Liver (tissue), 8 donors: ENCODE measurements at regions not wholly inside any gene's neighbourhood (a gene's known extent, or its start where the extent isn't known, plus 50 kb on each side); places are given as distances from the start of the nearest gene placed in this dataset.

Source experiments
- DNase-seq: peaks from one replicate; pipeline ENCODE4 v3.0.0-alpha.2; 2017; ENCODE audit warnings: low spot score
- H3K27ac ChIP-seq, 2 donors: one replicate each; pipeline ENCODE4 v1.7.0; 2013; ENCODE audit warnings: inconsistent platforms in 2 of 2, low read length in 2 of 2, control low read depth in 1 of 2, low read depth in 1 of 2, mild to moderate bottlenecking in 1 of 2
- H3K27me3 ChIP-seq, 4 donors: one replicate each; pipeline versions ENCODE4 v1.6.1 to v1.7.0; 2013; ENCODE audit warnings: low read length in 3 of 4, inconsistent platforms in 1 of 4, mild to moderate bottlenecking in 1 of 4, moderate library complexity in 1 of 4; ENCODE audit not compliant: control insufficient read depth in 4 of 4, insufficient read depth in 4 of 4
- H3K36me3 ChIP-seq, 4 donors: one replicate each; pipeline versions ENCODE4 v1.6.1 to v1.7.0; 2013; ENCODE audit warnings: low read length in 3 of 4, mild to moderate bottlenecking in 3 of 4, low read depth in 1 of 4, moderate library complexity in 1 of 4; ENCODE audit not compliant: control insufficient read depth in 4 of 4, insufficient read depth in 3 of 4
- H3K4me1 ChIP-seq, 4 donors: one replicate each; pipeline versions ENCODE4 v1.6.1 to v1.7.0; 2013; ENCODE audit warnings: low read length in 3 of 4, mild to moderate bottlenecking in 3 of 4, moderate library complexity in 1 of 4; ENCODE audit not compliant: control insufficient read depth in 4 of 4, insufficient read depth in 4 of 4
- H3K4me3 ChIP-seq, 3 donors: one replicate each; pipeline versions ENCODE4 v1.6.1 to v1.7.0; 2013; ENCODE audit warnings: low read length in 3 of 3, control low read depth in 1 of 3, low read depth in 1 of 3, mild to moderate bottlenecking in 1 of 3
- H3K9ac ChIP-seq, 2 donors: one replicate each; pipeline ENCODE4 v1.7.0; 2013; ENCODE audit warnings: low read length in 2 of 2, mild to moderate bottlenecking in 2 of 2, moderate library complexity in 2 of 2, control low read depth in 1 of 2, low read depth in 1 of 2
- H3K9me3 ChIP-seq, 4 donors: one replicate each; pipeline versions ENCODE4 v1.6.1 to v1.7.0; 2013; ENCODE audit warnings: low read length in 3 of 4; ENCODE audit not compliant: control insufficient read depth in 4 of 4
- EGR1 ChIP-seq, 2 donors: IDR thresholded peaks; 2 replicates each; pipeline ENCODE4 v1.6.1; 2016 to 2018; ENCODE audit warnings: antibody characterized with exemption in 2 of 2, low read depth in 2 of 2
- FOXA1 ChIP-seq: IDR thresholded peaks from 2 replicates; pipeline ENCODE4 v1.6.1; 2016; ENCODE audit warnings: antibody characterized with exemption
- FOXA2 ChIP-seq: IDR thresholded peaks from 2 replicates; pipeline ENCODE4 v1.6.1; 2016; ENCODE audit warnings: antibody characterized with exemption
- GABPA ChIP-seq, 2 donors: IDR thresholded peaks in 1 of 2; conservative IDR thresholded peaks in 1 of 2; 2 replicates each; pipeline ENCODE4 v1.6.1; 2016; ENCODE audit warnings: antibody characterized with exemption in 2 of 2, mild to moderate bottlenecking in 1 of 2, moderate library complexity in 1 of 2
- HNF4A ChIP-seq, 2 donors: conservative IDR thresholded peaks; 2 replicates each; pipeline ENCODE4 v1.6.1; 2016; ENCODE audit warnings: antibody characterized with exemption in 2 of 2, mild to moderate bottlenecking in 2 of 2
- HNF4G ChIP-seq: IDR thresholded peaks from 2 replicates; pipeline ENCODE4 v1.6.1; 2016; ENCODE audit warnings: antibody characterized with exemption
- JUND ChIP-seq, 2 donors: IDR thresholded peaks; 2 replicates each; pipeline ENCODE4 v1.6.1; 2016; ENCODE audit warnings: antibody characterized with exemption in 2 of 2
- NR2F2 ChIP-seq: IDR thresholded peaks from 2 replicates; pipeline ENCODE4 v1.6.1; 2016; ENCODE audit warnings: antibody characterized with exemption
- RAD21 ChIP-seq, 2 donors: IDR thresholded peaks; 2 replicates each; pipeline ENCODE4 v1.6.1; 2016; ENCODE audit warnings: antibody characterized with exemption in 2 of 2, mild to moderate bottlenecking in 2 of 2
- RXRA ChIP-seq, 2 donors: IDR thresholded peaks; 2 replicates each; pipeline ENCODE4 v1.6.1; 2017 to 2018; ENCODE audit warnings: antibody characterized with exemption in 2 of 2, mild to moderate bottlenecking in 1 of 2
- SP1 ChIP-seq: IDR thresholded peaks from 2 replicates; pipeline ENCODE4 v1.6.1; 2018; ENCODE audit warnings: antibody characterized with exemption, mild to moderate bottlenecking
- TAF1 ChIP-seq: conservative IDR thresholded peaks from 2 replicates; pipeline ENCODE4 v1.6.1; 2016; ENCODE audit warnings: antibody characterized with exemption, mild to moderate bottlenecking
- YY1 ChIP-seq: IDR thresholded peaks from 2 replicates; pipeline ENCODE4 v1.6.1; 2016; ENCODE audit warnings: antibody characterized with exemption, mild to moderate bottlenecking
- WGBS: extraction: QIAGEN DNeasy Blood & Tissue Kit; methylation state at CpG from one replicate; pipeline ENCODE4 v1.1.7; 2013; 5-methylcytosine and 5-hydroxymethylcytosine counted together
- TF ChIP-seq, protein P1 (sequence below): IDR thresholded peaks from 2 replicates; pipeline ENCODE4 v1.6.1; 2016; ENCODE audit warnings: antibody characterized with exemption
- TF ChIP-seq, protein P2 (sequence below): IDR thresholded peaks from 2 replicates; pipeline ENCODE4 v1.6.1; 2016; ENCODE audit warnings: antibody characterized with exemption, mild to moderate bottlenecking
- TF ChIP-seq, protein P3 (sequence below): IDR thresholded peaks from 2 replicates; pipeline ENCODE4 v1.6.1; 2016; ENCODE audit warnings: antibody characterized with exemption
- TF ChIP-seq, protein P4 (sequence below): IDR thresholded peaks from 2 replicates; pipeline ENCODE4 v1.6.1; 2016; ENCODE audit warnings: antibody characterized with exemption
- TF ChIP-seq, protein P5 (sequence below): fragments of 150-350 bp; IDR thresholded peaks from 2 replicates; pipeline ENCODE4 v1.5.1; 2017; ENCODE audit warnings: improper control_type of control experiment, low read depth, low read length; ENCODE audit not compliant: missing input control
- donor health status: healthy.
- donor health status: healthy.
- donor health status: healthy.
- donor health status: healthy.
- donor health status: healthy.

DNA sequence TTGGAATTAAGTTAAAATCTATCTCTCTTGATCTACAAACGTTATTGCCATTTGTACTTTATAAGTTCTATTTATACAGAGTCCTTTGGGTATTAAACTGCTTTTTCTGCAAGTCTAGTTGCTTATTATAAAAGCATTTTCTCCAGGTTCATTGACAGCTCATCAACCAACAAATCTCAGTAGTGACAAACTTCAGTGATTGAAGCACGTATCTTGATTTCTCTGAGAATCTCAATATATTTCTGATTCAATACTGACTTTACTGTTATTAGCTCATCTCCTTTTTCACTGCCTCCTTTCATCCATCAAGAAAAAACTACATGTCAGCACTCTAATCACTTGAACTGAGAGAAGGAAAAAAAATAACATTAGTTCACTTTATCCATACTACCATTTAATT is 630.2 kb downstream of the ARAP2 start (continued):
- TF ChIP-seq, protein P1, sequence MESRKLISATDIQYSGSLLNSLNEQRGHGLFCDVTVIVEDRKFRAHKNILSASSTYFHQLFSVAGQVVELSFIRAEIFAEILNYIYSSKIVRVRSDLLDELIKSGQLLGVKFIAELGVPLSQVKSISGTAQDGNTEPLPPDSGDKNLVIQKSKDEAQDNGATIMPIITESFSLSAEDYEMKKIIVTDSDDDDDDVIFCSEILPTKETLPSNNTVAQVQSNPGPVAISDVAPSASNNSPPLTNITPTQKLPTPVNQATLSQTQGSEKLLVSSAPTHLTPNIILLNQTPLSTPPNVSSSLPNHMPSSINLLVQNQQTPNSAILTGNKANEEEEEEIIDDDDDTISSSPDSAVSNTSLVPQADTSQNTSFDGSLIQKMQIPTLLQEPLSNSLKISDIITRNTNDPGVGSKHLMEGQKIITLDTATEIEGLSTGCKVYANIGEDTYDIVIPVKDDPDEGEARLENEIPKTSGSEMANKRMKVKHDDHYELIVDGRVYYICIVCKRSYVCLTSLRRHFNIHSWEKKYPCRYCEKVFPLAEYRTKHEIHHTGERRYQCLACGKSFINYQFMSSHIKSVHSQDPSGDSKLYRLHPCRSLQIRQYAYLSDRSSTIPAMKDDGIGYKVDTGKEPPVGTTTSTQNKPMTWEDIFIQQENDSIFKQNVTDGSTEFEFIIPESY, result no peak
- no peak for TF ChIP-seq FOXA1

DNA sequence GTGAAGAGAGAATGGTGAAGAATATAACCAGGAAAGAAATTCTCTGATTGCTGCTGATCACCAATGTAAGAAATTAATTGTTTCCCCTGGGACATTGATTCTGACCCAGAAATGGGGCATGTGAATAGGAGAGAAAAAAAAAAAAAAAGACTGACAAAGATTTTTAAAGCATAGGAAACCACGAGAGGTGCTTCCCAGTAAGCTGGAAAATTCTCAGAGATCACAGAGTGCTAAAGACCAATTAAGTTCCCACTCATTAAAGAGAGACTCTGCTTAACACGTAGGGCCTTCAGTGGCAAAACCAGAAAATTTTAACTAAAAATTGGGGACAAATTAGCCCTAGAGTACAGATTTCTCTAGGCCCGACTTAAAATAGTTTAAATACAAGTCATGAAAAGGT is 604.4 kb downstream of the ARAP2 start:
- Histone ChIP-seq H3K27ac (no peak overlapping the region), H3K4me1 (no peaks in the 10 kb centered on the region), H3K4me3 (no peak overlapping the region), H3K27me3 (no peaks in the 10 kb centered on the region), H3K9ac (no peak overlapping the region), H3K9me3 (no peaks in the 10 kb centered on the region), H3K36me3 (no peaks in the 10 kb centered on the region)
- WGBS, result 52% methylated on average over 3 of the region's 3 CpGs
- no peak for TF ChIP-seq YY1
- TF ChIP-seq HNF4A (conservative IDR thresholded peaks at IDR 0.05), result no peak
- TF ChIP-seq, protein P2, sequence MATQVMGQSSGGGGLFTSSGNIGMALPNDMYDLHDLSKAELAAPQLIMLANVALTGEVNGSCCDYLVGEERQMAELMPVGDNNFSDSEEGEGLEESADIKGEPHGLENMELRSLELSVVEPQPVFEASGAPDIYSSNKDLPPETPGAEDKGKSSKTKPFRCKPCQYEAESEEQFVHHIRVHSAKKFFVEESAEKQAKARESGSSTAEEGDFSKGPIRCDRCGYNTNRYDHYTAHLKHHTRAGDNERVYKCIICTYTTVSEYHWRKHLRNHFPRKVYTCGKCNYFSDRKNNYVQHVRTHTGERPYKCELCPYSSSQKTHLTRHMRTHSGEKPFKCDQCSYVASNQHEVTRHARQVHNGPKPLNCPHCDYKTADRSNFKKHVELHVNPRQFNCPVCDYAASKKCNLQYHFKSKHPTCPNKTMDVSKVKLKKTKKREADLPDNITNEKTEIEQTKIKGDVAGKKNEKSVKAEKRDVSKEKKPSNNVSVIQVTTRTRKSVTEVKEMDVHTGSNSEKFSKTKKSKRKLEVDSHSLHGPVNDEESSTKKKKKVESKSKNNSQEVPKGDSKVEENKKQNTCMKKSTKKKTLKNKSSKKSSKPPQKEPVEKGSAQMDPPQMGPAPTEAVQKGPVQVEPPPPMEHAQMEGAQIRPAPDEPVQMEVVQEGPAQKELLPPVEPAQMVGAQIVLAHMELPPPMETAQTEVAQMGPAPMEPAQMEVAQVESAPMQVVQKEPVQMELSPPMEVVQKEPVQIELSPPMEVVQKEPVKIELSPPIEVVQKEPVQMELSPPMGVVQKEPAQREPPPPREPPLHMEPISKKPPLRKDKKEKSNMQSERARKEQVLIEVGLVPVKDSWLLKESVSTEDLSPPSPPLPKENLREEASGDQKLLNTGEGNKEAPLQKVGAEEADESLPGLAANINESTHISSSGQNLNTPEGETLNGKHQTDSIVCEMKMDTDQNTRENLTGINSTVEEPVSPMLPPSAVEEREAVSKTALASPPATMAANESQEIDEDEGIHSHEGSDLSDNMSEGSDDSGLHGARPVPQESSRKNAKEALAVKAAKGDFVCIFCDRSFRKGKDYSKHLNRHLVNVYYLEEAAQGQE, result no peak
- no peak for TF ChIP-seq RXRA (IDR thresholded peaks at IDR 0.05)
- TF ChIP-seq, protein P3, sequence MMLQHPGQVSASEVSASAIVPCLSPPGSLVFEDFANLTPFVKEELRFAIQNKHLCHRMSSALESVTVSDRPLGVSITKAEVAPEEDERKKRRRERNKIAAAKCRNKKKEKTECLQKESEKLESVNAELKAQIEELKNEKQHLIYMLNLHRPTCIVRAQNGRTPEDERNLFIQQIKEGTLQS, result no peak
- no peak for TF ChIP-seq EGR1 (IDR thresholded peaks at IDR 0.05; ENCODE audit: low read depth in 2 of 2)
- no peak for TF ChIP-seq SP1
- no peak for TF ChIP-seq JUND (IDR thresholded peaks at IDR 0.05)
- no peak for TF ChIP-seq RAD21 (IDR thresholded peaks at IDR 0.05)
- TF ChIP-seq HNF4G, result no peak
- no peak for TF ChIP-seq GABPA (IDR thresholded peaks at IDR 0.05 in 1 of 2, conservative IDR thresholded peaks at IDR 0.05 in 1 of 2)
- TF ChIP-seq, protein P4, sequence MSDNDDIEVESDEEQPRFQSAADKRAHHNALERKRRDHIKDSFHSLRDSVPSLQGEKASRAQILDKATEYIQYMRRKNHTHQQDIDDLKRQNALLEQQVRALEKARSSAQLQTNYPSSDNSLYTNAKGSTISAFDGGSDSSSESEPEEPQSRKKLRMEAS, result no peak
- no peak for TF ChIP-seq NR2F2
- TF ChIP-seq TAF1, result no peak
- TF ChIP-seq FOXA1, result no peak
- TF ChIP-seq FOXA2, result no peak
- TF ChIP-seq, protein P5, sequence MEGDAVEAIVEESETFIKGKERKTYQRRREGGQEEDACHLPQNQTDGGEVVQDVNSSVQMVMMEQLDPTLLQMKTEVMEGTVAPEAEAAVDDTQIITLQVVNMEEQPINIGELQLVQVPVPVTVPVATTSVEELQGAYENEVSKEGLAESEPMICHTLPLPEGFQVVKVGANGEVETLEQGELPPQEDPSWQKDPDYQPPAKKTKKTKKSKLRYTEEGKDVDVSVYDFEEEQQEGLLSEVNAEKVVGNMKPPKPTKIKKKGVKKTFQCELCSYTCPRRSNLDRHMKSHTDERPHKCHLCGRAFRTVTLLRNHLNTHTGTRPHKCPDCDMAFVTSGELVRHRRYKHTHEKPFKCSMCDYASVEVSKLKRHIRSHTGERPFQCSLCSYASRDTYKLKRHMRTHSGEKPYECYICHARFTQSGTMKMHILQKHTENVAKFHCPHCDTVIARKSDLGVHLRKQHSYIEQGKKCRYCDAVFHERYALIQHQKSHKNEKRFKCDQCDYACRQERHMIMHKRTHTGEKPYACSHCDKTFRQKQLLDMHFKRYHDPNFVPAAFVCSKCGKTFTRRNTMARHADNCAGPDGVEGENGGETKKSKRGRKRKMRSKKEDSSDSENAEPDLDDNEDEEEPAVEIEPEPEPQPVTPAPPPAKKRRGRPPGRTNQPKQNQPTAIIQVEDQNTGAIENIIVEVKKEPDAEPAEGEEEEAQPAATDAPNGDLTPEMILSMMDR, result no peak
- TF ChIP-seq, protein P1, result no peak
- no peak for DNase-seq
